ENCODE measurements at regions not wholly inside any gene's neighbourhood (a gene's known extent, or its start where the extent isn't known, plus 50 kb on each side); places are given as distances from the start of the nearest gene placed in this dataset.

DNA sequence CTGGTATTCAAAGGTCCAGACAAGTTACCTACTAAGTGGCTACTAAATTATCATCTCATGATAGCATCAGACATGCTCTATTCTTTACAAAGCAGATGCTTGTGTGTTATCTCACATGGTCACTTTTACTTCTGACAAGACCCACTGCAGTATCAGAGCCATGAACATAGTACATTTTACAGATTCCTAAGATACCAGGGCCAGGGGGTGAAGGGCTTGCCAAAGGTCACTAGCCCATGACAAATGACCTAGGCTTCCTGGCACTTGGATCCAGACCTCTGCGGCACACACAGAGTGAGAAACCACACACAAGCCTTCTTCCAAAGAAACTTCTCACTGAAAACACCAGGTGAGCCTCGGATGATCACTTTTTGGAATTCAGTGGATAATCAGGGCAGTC is 446.8 kb downstream of the EIPR1 start:
- no peak overlapping the region for H3K4me3 Mint-ChIP-seq (ENCODE audit: low read depth)
- peaks cover 1% of the 10 kb centered on the region for H3K36me3 Mint-ChIP-seq (ENCODE audit: insufficient read depth)
- TF ChIP-seq, protein P1, sequence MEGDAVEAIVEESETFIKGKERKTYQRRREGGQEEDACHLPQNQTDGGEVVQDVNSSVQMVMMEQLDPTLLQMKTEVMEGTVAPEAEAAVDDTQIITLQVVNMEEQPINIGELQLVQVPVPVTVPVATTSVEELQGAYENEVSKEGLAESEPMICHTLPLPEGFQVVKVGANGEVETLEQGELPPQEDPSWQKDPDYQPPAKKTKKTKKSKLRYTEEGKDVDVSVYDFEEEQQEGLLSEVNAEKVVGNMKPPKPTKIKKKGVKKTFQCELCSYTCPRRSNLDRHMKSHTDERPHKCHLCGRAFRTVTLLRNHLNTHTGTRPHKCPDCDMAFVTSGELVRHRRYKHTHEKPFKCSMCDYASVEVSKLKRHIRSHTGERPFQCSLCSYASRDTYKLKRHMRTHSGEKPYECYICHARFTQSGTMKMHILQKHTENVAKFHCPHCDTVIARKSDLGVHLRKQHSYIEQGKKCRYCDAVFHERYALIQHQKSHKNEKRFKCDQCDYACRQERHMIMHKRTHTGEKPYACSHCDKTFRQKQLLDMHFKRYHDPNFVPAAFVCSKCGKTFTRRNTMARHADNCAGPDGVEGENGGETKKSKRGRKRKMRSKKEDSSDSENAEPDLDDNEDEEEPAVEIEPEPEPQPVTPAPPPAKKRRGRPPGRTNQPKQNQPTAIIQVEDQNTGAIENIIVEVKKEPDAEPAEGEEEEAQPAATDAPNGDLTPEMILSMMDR (IDR thresholded peaks at IDR 0.05; ENCODE audit: unreplicated experiment) = no peak
- H3K4me1 Mint-ChIP-seq (ENCODE audit: low read depth) = peaks cover 2% of the 10 kb centered on the region
- H3K27me3 Mint-ChIP-seq = peaks cover 6% of the 10 kb centered on the region
- H3K27ac Mint-ChIP-seq = no peak overlapping the region
- DNase-seq (ENCODE audit: low spot score, unreplicated experiment) = no peak
- H3K9me3 Mint-ChIP-seq (ENCODE audit: low read depth) = peaks cover 18% of the 10 kb centered on the region

DNA sequence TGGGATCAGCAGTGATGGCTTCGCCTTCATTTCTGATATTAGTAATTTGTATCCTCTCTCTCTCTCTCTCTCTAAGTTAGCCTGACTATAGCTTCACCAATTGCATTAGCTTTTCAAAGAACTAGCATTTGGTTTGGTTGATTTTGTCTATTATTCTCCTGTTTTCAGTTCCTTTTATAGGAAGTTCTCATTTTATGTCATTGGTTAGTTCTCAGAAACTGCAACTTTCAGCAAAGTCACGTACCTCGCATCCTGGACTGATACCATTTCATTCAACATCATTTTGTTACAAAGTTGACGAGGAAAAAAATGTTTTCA is 450.8 kb downstream of the EIPR1 start:
- no peaks in the 10 kb centered on the region for H3K4me1 Mint-ChIP-seq (ENCODE audit: low read depth)
- H3K27ac Mint-ChIP-seq = no peak overlapping the region
- no peak overlapping the region for H3K4me3 Mint-ChIP-seq (ENCODE audit: low read depth)
- DNase-seq (ENCODE audit: low spot score, unreplicated experiment) = no peak
- TF ChIP-seq, protein P1 (IDR thresholded peaks at IDR 0.05; ENCODE audit: unreplicated experiment) = no peak
- peaks cover 18% of the 10 kb centered on the region for H3K9me3 Mint-ChIP-seq (ENCODE audit: low read depth)
- peaks cover 1% of the 10 kb centered on the region for H3K36me3 Mint-ChIP-seq (ENCODE audit: insufficient read depth)
- peaks cover 6% of the 10 kb centered on the region for H3K27me3 Mint-ChIP-seq

DNA sequence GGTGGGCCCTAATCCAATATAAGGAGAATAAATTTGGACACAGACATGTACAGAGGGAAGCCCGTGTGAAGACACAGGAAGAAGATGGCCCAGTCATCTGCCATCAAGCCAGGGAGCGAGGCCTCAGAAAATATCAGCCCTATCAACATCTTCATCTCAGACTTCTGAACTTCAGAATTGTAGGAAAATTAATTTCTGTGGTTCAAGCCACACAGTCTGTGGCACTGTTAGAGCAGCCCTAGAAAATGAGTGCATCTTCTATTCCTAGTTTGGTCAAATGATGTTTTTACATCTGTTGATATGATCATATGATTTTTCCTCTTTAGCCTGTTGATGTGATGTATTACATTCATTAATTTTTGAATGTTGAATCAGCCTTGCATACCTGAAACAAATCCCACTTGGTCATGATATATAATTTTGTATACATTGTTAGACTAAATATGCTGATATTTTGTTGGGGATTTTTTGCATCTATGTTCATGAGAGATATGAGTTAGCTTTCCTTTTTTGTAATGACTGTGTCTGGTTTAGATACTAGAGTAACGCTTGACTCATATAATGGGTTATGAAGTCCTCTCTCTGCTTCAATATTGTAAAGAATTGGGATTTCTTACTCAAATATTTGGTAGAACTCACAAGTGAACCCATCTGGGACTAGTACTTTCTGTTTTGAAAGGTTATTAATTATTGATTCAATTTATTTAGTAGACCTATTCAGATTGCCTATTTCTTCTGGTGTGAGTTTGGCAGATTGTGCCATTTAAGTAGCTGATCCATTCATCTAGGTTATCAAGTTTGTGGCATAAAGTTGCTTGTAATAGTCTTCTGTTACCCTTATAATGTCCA is 451.4 kb downstream of the EIPR1 start:
- Mint-ChIP-seq H3K27ac (no peak overlapping the region), H3K36me3 (ENCODE audit: insufficient read depth) (peaks cover 1% of the 10 kb centered on the region), H3K4me3 (ENCODE audit: low read depth) (no peak overlapping the region), H3K27me3 (peaks cover 6% of the 10 kb centered on the region), H3K9me3 (ENCODE audit: low read depth) (peaks cover 18% of the 10 kb centered on the region), H3K4me1 (ENCODE audit: low read depth) (no peaks in the 10 kb centered on the region)
- TF ChIP-seq, protein P1 (IDR thresholded peaks at IDR 0.05; ENCODE audit: unreplicated experiment) = no peak
- DNase-seq (ENCODE audit: low spot score, unreplicated experiment) = no peak

DNA sequence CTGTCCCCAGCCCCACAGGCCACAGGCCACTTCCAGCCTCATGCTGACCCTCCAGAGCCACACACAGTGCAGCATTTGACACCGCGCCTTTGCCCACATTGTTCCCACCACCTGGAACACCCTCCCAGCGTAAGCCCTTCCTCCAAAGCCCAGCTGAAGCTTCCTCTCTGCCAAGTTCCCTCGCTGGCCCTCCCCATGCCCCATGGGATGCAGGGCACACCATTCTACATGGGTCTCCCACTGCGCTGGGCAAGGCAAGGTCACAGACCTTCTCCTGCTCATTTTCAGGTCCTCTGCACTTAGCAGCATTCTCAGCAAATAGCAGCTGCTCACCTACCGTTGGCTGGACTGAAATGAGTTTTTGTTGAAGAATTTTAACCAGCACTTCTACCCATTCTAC is 455.5 kb downstream of the EIPR1 start:
- Mint-ChIP-seq H3K27ac (no peak overlapping the region), H3K4me3 (ENCODE audit: low read depth) (no peak overlapping the region), H3K4me1 (ENCODE audit: low read depth) (no peaks in the 10 kb centered on the region), H3K9me3 (ENCODE audit: low read depth) (no peaks in the 10 kb centered on the region), H3K36me3 (ENCODE audit: insufficient read depth) (no peaks in the 10 kb centered on the region), H3K27me3 (no peaks in the 10 kb centered on the region)
- DNase-seq (ENCODE audit: low spot score, unreplicated experiment) = no peak
- TF ChIP-seq, protein P1 (IDR thresholded peaks at IDR 0.05; ENCODE audit: unreplicated experiment) = no peak

DNA sequence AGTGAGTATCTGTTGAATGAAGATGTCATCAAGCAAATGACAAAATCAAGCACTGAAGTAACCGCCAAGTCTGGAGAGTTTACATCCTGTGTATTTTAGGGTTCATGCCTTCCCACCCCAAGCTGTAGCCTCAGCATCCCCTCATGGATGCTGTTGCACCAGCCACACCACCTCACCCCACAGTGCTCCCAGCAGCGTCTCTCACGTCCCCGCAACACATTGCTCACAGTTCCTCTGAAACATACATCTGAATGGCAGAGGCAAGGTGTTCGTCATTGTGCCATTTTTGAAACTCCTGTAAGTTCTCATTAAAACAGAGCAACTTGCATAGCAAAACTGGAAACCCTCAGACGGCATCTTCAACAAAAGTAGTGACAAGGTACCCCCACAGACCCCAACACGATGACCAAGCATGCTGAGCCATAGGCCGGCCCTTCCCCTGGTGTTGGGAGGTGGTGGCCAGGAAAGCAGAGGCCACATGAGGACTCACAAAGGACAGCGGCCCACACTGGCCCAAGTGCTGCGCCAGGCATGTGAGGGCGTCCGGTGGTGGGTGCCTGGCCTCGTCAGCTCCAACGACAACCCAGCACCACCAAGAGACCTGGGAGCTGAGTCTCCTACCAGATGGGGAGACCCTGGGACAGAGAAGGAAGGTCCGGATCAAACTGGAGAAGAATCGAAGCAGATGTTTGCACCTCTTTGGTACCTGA is 456.5 kb downstream of the EIPR1 start:
- Mint-ChIP-seq H3K36me3 (ENCODE audit: insufficient read depth) (no peaks in the 10 kb centered on the region), H3K27me3 (no peaks in the 10 kb centered on the region), H3K4me3 (ENCODE audit: low read depth) (no peak overlapping the region), H3K4me1 (ENCODE audit: low read depth) (no peaks in the 10 kb centered on the region), H3K27ac (no peak overlapping the region), H3K9me3 (ENCODE audit: low read depth) (no peaks in the 10 kb centered on the region)
- TF ChIP-seq, protein P1 (IDR thresholded peaks at IDR 0.05; ENCODE audit: unreplicated experiment) = no peak
- DNase-seq (ENCODE audit: low spot score, unreplicated experiment) = no peak

Measured in progenitor cell of endocrine pancreas (in vitro differentiated cells).